HG03571 (cell line): ENCODE measurements at regions not wholly inside any gene's neighbourhood (a gene's known extent, or its start where the extent isn't known, plus 50 kb on each side); places are given as distances from the start of the nearest gene placed in this dataset.
"Not testable (repeated sequence)": the region's sequence is repeated elsewhere in the genome, so short reads cannot be mapped to it uniquely, and the experiment has no call there.

ENCODE experiments used
- ATAC-seq: cut with Tn5 transposase; IDR thresholded peaks from one replicate; pipeline ENCODE4 v1.9.1; 2021; ENCODE audit not compliant: unreplicated experiment

- not testable (repeated sequence) for ATAC-seq
Measured at GRCh38 chr15:84152381-84152979, 83.1 kb upstream of the GOLGA6L4 start.

- ATAC-seq = not testable (repeated sequence)
Measured at GRCh38 chr15:84153655-84154140, 81.9 kb upstream of the GOLGA6L4 start.

DNA sequence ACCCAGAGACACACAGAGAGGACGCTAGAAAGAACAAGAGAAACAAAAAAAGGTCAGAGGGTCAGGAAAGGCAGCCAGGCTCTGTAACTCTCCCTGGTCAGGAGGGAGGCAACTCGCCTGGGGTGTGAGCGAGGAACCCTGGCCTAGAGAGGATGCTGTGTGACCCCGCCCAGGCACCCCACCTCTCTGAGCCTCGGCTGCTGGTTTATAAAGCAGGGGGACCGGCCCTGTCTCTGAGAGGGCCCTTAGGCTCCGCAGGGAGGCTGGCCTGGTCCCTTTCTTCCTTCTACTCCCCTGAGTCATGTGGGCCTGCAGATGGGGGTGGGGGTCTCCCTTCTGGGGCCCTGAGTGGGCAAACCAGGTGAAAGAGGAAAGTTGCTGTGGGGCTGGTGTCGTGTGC is 81.3 kb upstream of the GOLGA6L4 start:
- ATAC-seq = not testable (repeated sequence)

- not testable (repeated sequence) for ATAC-seq
Measured at GRCh38 chr15:84154787-84155186, 80.8 kb upstream of the GOLGA6L4 start.

GRCh38 chr15:84155792-84156587 is 79.6 kb upstream of the GOLGA6L4 start:
- ATAC-seq = not testable (repeated sequence)

GRCh38 chr15:84156588-84156840 is 79.1 kb upstream of the GOLGA6L4 start:
- ATAC-seq = not testable (repeated sequence)

DNA sequence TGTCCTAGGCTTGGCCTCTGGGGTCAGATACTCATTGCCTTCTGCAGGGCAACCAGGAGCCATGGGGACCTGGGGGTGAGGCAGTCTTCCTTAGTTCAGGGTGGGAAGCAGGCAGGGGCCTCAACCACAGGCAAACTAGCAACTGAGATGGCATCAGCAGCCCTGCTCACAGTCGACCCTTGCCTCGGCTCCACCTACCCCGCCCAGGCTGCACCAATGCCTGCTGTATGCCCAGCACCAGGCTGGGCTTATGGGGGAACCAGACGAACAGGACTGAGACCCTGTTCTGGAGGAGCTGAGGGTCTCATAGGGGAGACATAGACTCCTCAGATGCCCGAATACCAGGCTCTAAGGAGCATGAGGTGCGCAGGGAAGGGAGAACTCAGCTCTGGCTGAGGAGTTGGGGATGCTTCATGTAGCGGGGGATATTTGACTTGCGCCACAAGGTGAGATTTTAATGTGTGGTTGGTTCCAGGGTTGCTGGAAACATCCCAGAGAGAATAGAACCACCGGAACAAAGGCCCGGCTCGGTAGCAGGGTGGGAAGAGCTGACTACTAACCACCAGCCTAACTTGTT is 78.4 kb upstream of the GOLGA6L4 start:
- ATAC-seq = not testable (repeated sequence)

- ATAC-seq = not testable (repeated sequence)
Measured at GRCh38 chr15:84157857-84158256, 77.7 kb upstream of the GOLGA6L4 start.

GRCh38 chr15:84159346-84160269 is 76.0 kb upstream of the GOLGA6L4 start:
- not testable (repeated sequence) for ATAC-seq

DNA sequence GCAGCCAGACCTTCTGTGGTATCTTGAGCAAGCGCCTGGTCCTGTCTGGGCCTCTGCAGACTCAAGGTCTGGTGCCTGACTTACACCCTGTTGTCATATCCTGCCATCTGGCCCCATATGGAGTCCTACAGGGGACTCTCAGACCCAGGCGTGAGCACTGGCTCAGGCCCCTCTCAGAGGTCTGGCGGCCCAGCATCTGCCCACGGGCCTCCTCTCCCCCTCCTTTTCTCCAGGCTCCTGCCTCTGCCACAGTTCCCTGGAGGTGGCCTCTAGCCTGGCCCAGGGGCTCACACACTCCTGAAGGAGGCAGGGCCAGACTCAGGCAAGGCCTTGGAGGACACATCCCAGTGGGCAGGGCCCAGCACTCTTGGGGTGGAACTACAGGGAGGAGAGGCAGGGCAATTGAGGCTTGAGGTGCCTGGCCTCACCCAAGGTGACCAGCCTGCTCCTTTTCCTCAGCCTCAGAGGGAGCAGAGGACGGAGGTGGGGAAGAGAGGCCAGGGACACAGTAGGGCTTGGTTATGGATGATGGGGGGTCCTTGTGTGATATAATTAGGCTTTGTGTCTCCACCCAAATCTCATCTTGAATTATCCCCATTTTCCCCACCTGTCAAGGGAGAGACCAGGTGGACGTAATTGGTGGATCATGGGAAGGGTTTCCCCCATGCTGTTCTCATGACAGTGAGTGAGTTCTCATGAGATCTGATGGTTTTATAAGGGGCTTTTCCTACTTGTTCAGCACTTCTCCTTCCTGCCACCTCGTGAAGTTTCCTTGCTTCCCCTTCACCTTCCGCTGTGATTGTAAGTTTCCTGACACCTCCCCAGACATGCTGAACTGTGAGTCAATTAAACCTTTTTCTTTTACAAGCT is 70.9 kb upstream of the GOLGA6L4 start:
- not testable (repeated sequence) for ATAC-seq

DNA sequence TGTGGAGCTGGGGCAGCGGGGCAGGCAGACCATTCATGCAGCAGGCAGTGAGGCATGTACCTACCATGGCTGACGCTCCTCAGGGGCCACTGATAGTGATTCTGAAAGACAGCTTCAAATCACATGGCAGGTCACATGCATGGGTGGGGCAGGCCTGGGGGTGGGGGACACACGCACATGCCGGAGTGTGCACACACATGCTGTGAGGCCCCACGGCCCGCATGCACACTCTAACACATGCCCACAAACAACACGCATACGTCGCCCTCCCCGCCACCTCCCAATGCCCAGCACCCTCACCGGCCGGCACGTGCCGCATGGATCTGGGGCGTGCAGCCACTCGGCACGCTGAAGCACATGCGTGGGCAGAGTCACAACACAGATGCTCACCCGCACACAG is 65.5 kb upstream of the GOLGA6L4 start:
- not testable (repeated sequence) for ATAC-seq

- not testable (repeated sequence) for ATAC-seq
Measured at GRCh38 chr15:84173231-84173610, 62.4 kb upstream of the GOLGA6L4 start.
